ENCODE measurements at regions not wholly inside any gene's neighbourhood (a gene's known extent, or its start where the extent isn't known, plus 50 kb on each side); places are given as distances from the start of the nearest gene placed in this dataset.

GRCh38 chr10:3424111-3424851, 251.7 kb upstream of the PITRM1 start:
- DNase-seq (ENCODE audit: low read depth) = no peak

DNA sequence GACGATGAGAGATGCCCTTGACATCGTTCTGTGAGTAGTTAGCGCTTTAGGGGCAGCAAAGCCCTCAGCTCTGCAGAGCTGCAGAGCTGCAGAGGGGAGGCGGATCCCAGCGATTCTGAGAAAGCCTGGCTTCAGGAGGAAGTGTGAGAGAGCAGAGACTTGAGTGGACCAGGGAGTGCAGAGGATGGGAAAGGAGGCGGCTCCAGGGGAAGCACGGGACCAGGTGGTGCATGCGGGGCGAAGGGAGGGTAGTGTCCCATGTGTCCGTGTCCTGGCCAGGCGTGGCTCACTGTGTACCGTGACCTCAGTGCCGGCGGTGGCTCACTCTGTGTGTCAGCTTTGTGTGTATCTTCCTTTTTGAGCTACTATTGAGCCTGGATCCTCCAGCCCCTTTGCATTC, 250.8 kb upstream of the PITRM1 start:
- DNase-seq (ENCODE audit: low read depth) = no peak

- no peak for DNase-seq (ENCODE audit: low read depth)
Measured at GRCh38 chr10:3422282-3422681, 249.7 kb upstream of the PITRM1 start.

GRCh38 chr10:3421537-3422257, 249.1 kb upstream of the PITRM1 start:
- DNase-seq (ENCODE audit: low read depth) = no peak

GRCh38 chr10:3420527-3421469, 248.2 kb upstream of the PITRM1 start:
- DNase-seq (ENCODE audit: low read depth) = no peak

- DNase-seq (ENCODE audit: low read depth) = no peak
Measured at GRCh38 chr10:3419719-3420495, 247.3 kb upstream of the PITRM1 start.

DNA sequence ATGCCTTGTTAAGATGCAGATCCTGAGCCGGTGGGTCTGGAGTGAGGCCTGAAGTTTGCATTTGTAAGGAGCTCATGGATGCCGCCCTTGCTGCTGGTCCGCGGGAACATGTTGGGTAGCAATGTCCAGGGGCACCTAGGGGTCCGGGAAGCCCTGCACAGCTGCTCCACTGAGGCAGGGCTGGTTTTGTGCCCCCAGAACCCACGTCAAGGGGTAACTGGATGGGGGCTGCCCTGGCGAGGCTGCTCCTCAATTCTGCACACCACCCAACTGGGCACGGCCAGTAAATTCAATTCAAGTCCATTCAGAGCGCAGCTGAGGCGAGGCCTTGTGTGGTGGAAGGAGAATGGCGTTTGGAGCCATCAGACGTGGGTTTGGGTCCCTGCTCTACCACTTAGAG, 246.3 kb upstream of the PITRM1 start:
- no peak for DNase-seq (ENCODE audit: low read depth)

DNA sequence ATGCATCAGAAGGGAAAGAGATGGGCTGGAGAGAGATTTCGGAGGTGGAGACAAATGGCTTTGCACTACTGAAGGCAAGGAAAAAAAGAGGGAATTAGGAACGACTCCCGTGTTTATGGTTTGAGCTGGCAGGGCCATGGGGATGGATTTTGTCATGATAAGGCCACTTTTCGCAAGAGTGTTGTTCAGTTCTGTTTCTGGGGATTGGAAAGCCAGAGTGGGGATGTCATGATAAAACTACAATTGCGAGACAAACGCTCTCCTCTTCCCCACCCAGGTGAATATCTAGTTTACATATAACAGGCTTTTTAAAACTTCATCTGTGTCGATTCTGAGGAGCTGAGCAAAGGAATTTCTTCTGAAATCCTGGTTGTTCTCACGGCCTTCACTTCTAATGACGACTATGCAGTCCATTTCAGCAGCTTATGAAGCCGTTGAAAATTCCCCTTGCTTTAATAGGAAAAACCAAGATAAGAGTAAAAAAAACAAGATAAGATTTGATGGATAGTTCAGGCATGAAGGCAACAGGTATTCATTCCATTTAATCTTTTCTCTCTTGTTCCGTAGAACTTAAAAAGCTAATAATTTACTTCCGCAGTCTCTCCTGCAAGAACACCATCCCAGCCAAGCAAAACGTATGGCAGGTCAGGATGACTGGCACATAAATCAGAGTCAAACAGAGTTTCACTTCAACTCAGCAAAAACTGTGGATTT, 245.6 kb upstream of the PITRM1 start:
- DNase-seq (ENCODE audit: low read depth) = no peak

- no peak for DNase-seq (ENCODE audit: low read depth)
Measured at GRCh38 chr10:3417096-3417495, 244.5 kb upstream of the PITRM1 start.

GRCh38 chr10:3415878-3416605, 243.5 kb upstream of the PITRM1 start:
- DNase-seq (ENCODE audit: low read depth) = no peak

DNA sequence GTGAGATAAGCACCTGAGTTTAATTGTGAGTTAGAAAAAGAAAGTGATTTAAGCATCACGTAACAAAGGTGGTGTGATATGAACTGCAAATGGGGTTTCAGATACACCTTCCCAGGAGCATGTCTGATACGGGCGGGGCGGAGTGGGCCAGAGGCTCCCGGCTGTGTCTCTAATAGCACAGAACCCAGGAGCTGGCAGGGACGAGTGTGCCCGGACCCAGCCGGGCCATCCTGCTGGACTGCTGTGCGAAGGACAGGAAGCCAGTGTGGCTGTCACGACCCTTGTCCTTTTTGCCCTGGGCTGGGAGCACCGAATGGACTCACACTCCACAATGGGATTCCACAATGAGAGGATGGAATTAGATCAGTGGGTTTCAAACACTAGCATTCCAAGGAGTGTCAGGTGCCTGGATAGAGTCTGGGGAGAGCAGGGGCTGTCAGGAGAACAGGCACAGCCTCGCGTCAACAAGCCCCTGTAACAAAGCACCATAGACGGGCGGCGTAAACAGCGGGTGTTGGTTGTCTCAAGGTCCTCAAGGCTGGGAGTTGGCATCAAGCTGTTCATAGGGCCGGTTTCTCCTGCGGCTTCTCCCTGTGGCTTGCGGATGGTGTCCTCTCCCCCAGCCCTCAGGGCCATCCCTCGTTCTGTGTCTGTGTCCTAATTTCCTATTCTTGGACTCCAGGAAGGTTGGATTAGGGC, 242.6 kb upstream of the PITRM1 start:
- DNase-seq (ENCODE audit: low read depth) = no peak

DNA sequence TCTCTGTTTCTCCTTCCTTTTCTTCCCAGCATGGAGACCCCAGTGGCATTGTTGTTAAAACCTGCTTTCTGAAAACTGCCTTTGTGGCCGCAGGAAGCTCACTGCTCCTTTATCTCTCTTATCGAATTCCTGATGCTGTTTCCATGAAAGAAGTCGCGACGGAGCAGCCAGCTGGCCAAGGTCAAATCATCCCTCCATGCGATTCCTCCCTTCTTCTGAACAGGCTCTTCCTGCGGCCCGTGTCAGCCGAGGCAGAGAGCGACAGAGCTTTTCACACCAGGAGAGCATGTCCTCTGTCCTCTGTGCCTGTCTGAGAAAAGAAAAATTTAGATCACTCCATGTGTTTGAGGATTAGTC, 242.1 kb upstream of the PITRM1 start:
- DNase-seq (ENCODE audit: low read depth) = no peak

DNA sequence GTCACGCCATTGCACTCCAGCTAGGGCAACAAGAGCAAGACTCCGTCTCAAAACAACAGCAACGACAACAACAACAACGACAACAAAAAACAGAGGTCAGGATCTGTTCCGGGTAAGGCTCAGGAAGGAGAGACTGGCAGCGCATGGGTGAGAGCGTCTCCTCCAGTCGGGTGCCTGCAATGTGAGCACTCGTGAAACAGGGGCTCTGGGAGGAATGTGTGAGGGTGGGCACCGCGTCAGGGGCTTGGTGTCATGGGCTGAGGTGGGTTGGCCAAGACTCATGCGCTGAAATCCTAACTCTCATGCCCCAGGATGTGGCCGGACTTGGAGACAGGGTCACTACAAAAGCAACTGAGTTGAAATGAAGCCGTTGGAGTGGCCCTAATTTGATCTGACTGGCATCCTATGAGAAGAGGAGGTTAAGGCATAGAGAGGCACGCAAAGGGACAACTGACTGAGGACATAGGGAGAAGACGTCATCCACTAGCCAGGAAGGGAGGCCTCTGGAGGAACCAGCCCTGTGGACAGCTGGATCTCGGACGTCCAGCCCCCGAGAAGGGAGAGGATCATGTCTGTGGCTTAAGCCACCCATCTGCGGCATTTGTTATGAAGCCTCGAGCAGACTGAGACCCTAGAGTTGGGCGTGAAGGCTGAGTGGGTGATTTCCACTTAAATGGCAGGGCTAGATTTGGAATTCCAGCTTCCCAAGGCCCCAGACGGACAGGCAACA, 241.5 kb upstream of the PITRM1 start:
- DNase-seq (ENCODE audit: low read depth) = no peak

DNA sequence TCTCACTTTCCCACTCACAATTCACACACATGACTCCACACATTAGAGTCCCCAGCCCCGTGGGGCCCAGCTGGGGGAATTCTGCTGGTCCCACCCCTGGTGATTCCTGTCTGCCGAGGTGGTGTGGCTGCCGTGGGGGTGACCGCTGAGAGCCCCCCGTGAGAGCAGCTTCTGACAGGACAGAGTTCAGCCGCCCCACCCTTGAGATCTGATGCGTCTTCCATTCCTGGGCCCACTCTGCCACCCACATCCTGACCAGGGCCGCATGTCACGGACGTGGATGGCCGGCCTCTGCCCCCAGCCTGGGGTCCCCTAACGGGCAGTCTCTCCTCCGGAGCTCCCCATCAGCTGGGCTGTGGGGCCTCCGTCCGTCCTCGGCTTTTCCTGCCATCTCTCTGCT, 240.1 kb upstream of the PITRM1 start:
- no peak for DNase-seq (ENCODE audit: low read depth)

- no peak for DNase-seq (ENCODE audit: low read depth)
Measured at GRCh38 chr10:3412071-3412582, 239.5 kb upstream of the PITRM1 start.

DNA sequence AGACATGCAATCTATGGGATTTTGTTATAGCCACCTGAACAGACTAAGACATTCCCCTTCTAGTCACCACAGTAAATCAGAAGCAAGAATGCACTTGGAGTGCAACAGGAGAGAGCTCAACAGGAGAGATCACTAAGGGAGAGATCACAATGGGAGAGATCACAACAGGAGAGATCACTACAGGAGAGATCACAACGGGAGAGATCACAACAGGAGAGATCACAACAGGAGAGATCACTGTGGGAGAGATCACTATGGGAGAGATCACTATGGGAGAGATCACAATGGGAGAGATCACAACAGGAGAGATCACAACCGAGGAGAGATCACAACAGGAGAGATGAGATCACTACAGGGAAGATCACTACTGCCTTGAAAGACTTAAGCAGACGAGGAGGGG, 238.5 kb upstream of the PITRM1 start:
- no peak for DNase-seq (ENCODE audit: low read depth)

GRCh38 chr10:3409928-3410327, 237.3 kb upstream of the PITRM1 start:
- no peak for DNase-seq (ENCODE audit: low read depth)

- DNase-seq (ENCODE audit: low read depth) = no peak
Measured at GRCh38 chr10:3408603-3409365, 236.2 kb upstream of the PITRM1 start.
